Eye (tissue), 1 donor: ENCODE measurements at regions not wholly inside any gene's neighbourhood (a gene's known extent, or its start where the extent isn't known, plus 50 kb on each side); places are given as distances from the start of the nearest gene placed in this dataset.
"Not testable (repeated sequence)": the region's sequence is repeated elsewhere in the genome, so short reads cannot be mapped to it uniquely, and the experiment has no call there.

Source experiments
- DNase-seq: peaks from one replicate; pipeline ENCODE4 v3.0.0-alpha.2; 2015

DNA sequence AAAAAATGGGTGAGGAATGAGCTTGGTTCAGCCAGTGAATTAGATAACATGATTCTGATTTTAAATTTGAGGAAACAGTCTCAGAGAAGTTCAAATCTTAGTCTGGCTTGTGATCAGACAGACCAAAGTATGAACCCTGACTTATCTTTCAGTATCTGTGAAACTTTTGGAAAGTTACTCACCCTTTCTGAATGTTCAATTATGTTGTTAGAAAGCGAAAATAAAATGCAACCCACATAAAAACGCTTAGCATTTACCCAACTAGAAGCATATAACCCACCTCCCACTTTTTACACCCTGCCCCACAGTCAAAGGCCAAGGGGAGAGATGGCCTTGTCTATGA, 319.7 kb downstream of the SPATA31A1 start:
- not testable (repeated sequence) for DNase-seq

- not testable (repeated sequence) for DNase-seq
Observed at GRCh38 chr9:39678534-39679263, 323.2 kb downstream of the SPATA31A1 start.

DNA sequence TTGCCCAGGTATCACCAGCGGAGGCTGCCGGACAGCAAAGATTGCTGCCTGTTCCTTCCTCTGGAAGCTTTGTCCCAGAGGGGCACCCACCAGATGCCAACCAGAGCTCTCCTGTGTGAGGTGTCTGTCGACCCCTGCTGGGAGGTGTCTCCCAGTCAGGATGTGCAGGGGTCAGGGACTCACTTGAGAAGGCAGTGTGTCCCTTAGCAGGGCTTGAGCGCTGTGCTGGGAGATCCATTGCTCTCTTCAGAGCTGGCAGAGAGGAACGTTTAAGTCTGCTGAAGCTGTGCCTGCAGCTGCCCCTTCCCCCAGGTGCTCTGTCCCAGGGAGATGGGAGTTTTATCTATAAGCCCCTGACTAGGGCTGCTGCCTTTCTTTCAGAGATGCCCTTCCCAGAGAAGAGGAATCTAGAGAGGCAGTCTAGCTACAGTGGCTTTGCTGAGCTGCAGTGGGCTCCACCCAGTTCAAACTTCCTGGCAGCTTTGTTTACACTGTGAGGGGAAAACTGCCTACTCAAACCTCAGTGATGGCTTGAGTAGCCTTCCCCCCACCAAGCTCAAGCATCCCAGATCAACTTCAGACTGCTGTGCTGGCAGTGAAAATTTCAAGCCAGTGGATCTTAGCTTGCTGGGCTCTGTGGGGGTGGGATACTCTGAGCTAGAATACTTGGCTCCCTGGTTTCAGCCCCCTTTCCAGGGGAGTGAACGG, 325.4 kb downstream of the SPATA31A1 start:
- DNase-seq = not testable (repeated sequence)

GRCh38 chr9:39728862-39729261, 373.4 kb downstream of the SPATA31A1 start:
- DNase-seq = not testable (repeated sequence)

GRCh38 chr9:39744898-39745297, 389.4 kb downstream of the SPATA31A1 start:
- not testable (repeated sequence) for DNase-seq

- DNase-seq = not testable (repeated sequence)
Observed at GRCh38 chr9:39775570-39775969, 420.1 kb downstream of the SPATA31A1 start.

GRCh38 chr9:39791356-39791755, 435.9 kb downstream of the SPATA31A1 start:
- not testable (repeated sequence) for DNase-seq

- DNase-seq = not testable (repeated sequence)
Observed at GRCh38 chr9:39797935-39798334, 442.5 kb downstream of the SPATA31A1 start.

DNA sequence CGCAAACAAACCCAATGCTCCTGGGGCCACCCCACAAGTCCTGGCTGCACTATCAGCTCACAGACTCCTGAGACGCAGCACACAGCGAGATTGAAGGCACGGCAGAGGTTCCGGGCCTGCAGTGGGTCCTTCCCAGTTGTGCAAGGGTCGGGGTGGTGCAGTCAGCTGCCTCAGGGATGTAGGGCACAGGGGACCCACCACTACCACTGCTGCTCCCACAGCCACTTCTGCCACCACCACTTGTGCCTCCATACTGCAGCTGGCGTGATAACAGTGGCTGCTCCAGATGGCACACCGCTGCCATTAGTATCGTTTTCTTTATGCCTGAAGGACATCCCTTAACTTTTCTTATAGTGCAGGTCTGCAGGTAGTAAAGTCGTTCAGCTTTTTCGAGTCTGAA, 443.8 kb downstream of the SPATA31A1 start:
- DNase-seq = not testable (repeated sequence)

DNA sequence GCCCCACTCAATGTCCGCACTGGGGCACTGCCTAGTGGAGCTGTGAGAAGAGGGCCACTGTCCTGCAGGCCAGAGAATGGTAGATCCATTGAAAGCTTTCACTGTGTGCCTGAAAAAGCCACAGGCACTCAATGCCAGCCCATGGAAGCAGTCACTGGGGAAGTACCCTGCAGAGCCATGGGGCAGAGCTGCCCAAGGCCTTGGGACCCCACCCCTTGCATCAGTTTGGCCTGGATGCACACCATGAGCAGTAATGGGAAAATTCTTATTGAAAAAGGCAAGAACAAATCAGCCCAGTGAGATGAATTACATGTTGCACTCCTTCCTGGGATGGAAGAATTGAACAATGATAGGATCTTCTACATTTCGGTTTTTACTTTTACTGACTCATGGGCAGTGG, 447.1 kb downstream of the SPATA31A1 start:
- not testable (repeated sequence) for DNase-seq

GRCh38 chr9:39809401-39810226, 454.1 kb downstream of the SPATA31A1 start:
- peak; percentile 82 for DNase-seq

DNA sequence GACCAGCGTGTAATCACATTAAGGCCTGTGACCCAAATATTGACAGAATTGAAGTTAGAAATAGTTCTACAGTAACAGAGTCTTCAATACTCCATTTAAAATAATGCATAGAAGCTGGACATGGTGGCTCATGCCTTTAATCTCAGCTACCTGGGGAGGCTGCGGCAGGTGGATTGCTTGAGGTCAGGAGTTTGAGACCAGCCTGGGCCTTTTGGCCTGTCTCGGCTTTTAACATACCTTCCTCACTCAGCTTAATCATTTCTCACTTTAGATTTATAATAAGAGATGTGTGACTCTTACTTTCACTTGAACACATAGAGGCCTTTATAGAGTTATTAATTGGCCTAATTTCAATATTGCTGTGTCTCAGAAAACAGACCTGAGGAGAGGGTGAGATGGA, 454.9 kb downstream of the SPATA31A1 start:
- not testable (repeated sequence) for DNase-seq

DNA sequence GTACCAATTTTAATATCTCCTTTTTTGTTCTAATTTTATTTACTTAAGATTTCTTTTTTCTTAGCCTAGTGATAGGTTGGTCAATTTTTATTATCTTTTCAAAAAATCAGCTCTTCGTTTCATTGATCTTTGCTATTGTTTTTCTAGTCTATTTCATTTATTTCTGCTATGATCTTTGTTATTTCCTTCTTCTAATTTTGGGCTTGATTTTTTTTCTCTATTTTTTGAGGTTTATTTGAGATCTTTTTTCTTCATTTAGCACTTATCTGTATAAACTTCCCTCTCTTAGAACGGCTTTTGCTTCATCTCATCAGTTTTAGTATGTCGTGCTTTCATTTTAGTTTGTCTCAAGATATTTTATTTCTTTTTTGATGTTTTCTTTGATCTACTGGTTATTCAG, 456.1 kb downstream of the SPATA31A1 start:
- DNase-seq = not testable (repeated sequence)

DNA sequence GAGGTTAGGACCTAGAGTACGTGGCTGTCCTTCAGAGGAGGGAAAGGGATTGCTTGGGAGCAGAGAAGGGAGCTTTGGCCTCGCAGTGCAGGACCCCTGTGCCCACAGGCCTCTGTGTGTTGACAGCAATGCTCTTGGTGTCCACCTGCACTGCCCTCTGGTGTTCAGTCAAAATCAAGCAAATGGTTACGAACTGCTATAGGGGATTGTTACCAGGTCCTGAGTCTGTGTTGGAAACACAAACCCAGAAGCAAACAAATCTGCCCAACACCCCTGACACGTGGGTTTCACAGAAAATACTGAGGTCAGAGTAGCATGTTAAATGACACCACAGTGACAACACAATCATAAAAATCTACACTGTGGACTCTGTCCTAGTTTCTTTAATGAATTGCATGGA, 473.0 kb downstream of the SPATA31A1 start:
- peak; percentile 1 for DNase-seq
